ENCODE measurements at regions not wholly inside any gene's neighbourhood (a gene's known extent, or its start where the extent isn't known, plus 50 kb on each side); places are given as distances from the start of the nearest gene placed in this dataset.

GRCh38 chr11:82636615-82637014 lies 97.0 kb downstream of the FAM181B start:
- Histone ChIP-seq H3K9me2 (replicated peaks; ENCODE audit: insufficient read depth) (no peaks in the 10 kb centered on the region), H3K27me3 (peaks cover 3% of the 10 kb centered on the region), H3K4me3 (no peak overlapping the region), H3K36me3 (replicated peaks; ENCODE audit: insufficient read depth, low read depth) (no peaks in the 10 kb centered on the region), H4K20me1 (ENCODE audit: insufficient read depth, poor library complexity, severe bottlenecking) (no peaks in the 10 kb centered on the region), H2AFZ (no peak overlapping the region), H3K4me2 (no peak overlapping the region), H3K4me1 (ENCODE audit: insufficient read depth) (no peaks in the 10 kb centered on the region), H3K9me3 (ENCODE audit: low read depth) (no peaks in the 10 kb centered on the region), H3K27ac (no peak overlapping the region), H3K79me2 (no peaks in the 10 kb centered on the region)
- WGBS (ENCODE audit: low lambda C conversion rate, missing lambda C conversion rate) = 83% methylated on average over 1 of the region's 1 CpG
- DNase-seq (ENCODE audit: low spot score) = no peak
- TF ChIP-seq, protein P1, sequence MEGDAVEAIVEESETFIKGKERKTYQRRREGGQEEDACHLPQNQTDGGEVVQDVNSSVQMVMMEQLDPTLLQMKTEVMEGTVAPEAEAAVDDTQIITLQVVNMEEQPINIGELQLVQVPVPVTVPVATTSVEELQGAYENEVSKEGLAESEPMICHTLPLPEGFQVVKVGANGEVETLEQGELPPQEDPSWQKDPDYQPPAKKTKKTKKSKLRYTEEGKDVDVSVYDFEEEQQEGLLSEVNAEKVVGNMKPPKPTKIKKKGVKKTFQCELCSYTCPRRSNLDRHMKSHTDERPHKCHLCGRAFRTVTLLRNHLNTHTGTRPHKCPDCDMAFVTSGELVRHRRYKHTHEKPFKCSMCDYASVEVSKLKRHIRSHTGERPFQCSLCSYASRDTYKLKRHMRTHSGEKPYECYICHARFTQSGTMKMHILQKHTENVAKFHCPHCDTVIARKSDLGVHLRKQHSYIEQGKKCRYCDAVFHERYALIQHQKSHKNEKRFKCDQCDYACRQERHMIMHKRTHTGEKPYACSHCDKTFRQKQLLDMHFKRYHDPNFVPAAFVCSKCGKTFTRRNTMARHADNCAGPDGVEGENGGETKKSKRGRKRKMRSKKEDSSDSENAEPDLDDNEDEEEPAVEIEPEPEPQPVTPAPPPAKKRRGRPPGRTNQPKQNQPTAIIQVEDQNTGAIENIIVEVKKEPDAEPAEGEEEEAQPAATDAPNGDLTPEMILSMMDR (IDR thresholded peaks at IDR 0.05; ENCODE audit: poor library complexity) = no peak
- TF ChIP-seq EZH2 (IDR thresholded peaks at IDR 0.05; ENCODE audit: borderline replicate concordance) = no peak
- TF ChIP-seq EZH2phosphoT487 (IDR thresholded peaks at IDR 0.05; ENCODE audit: low read depth, severe bottlenecking, unreplicated experiment) = no peak

- Histone ChIP-seq H3K27me3 (peaks cover 3% of the 10 kb centered on the region), H4K20me1 (ENCODE audit: insufficient read depth, poor library complexity, severe bottlenecking) (no peaks in the 10 kb centered on the region), H3K9me2 (replicated peaks; ENCODE audit: insufficient read depth) (no peaks in the 10 kb centered on the region), H3K9me3 (ENCODE audit: low read depth) (no peaks in the 10 kb centered on the region), H2AFZ (no peak overlapping the region), H3K4me3 (no peak overlapping the region), H3K27ac (no peak overlapping the region), H3K36me3 (replicated peaks; ENCODE audit: insufficient read depth, low read depth) (no peaks in the 10 kb centered on the region), H3K79me2 (no peaks in the 10 kb centered on the region), H3K4me2 (no peak overlapping the region), H3K4me1 (ENCODE audit: insufficient read depth) (no peaks in the 10 kb centered on the region)
- WGBS (ENCODE audit: low lambda C conversion rate, missing lambda C conversion rate) = 77% methylated on average over 2 of the region's 2 CpGs
- DNase-seq (ENCODE audit: low spot score) = no peak
- TF ChIP-seq EZH2 (IDR thresholded peaks at IDR 0.05; ENCODE audit: borderline replicate concordance) = no peak
- TF ChIP-seq EZH2phosphoT487 (IDR thresholded peaks at IDR 0.05; ENCODE audit: low read depth, severe bottlenecking, unreplicated experiment) = no peak
- TF ChIP-seq, protein P1 (IDR thresholded peaks at IDR 0.05; ENCODE audit: poor library complexity) = no peak
Observed at GRCh38 chr11:82634091-82634490, 99.6 kb downstream of the FAM181B start.

DNA sequence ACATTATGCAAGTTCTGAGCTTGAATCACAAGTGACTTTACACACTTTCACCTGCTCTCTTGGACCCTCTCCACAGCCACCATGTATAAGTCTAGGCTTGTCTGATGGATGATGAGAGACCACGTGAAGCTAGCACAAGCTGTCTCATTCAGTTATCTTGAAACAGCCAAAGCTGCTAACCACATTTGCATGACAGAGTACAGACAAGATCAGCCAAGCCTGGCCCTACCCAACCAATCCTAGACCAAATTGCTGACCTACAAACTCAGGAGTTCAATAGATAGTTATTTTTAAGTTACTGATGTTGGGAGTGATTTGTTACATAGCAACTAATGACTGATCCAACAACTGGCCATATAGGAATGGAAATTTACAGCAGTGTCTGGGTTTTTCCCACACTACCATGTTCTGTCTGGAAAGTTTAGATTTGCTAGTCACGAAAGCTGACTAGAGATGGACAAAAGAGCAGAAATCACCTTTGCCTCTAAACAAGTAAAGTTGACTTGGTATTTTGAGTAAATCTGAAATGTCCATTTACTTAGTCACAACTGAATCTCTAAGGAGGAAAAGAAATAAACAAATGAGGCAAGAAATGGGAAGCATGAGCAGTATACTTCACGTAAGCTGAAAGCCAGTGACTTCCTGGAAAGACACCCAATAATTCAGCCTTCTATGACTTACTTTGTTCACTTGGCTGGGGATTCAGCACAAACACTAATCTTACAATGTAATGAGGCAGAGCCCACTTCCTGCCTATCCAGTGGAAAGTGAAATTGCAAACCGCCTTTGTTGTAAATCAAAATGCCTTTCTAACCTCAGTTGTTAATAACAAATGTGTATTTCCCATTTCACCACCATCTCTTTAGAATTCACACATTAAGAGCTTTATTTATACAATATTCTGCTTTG lies 101.7 kb downstream of the FAM181B start:
- DNase-seq (ENCODE audit: low spot score) = no peak
- Histone ChIP-seq H3K4me1 (ENCODE audit: insufficient read depth) (no peaks in the 10 kb centered on the region), H3K79me2 (no peaks in the 10 kb centered on the region), H4K20me1 (ENCODE audit: insufficient read depth, poor library complexity, severe bottlenecking) (no peaks in the 10 kb centered on the region), H3K4me2 (no peak overlapping the region), H3K4me3 (no peak overlapping the region), H2AFZ (no peak overlapping the region), H3K36me3 (replicated peaks; ENCODE audit: insufficient read depth, low read depth) (no peaks in the 10 kb centered on the region), H3K9me3 (ENCODE audit: low read depth) (no peaks in the 10 kb centered on the region), H3K27ac (no peak overlapping the region), H3K9me2 (replicated peaks; ENCODE audit: insufficient read depth) (no peaks in the 10 kb centered on the region), H3K27me3 (no peaks in the 10 kb centered on the region)
- no peak for TF ChIP-seq EZH2phosphoT487 (IDR thresholded peaks at IDR 0.05; ENCODE audit: low read depth, severe bottlenecking, unreplicated experiment)
- TF ChIP-seq EZH2 (IDR thresholded peaks at IDR 0.05; ENCODE audit: borderline replicate concordance) = no peak
- TF ChIP-seq, protein P1 (IDR thresholded peaks at IDR 0.05; ENCODE audit: poor library complexity) = no peak
- 85% methylated on average over 4 of the region's 4 CpGs for WGBS (ENCODE audit: low lambda C conversion rate, missing lambda C conversion rate)
